Nephron progenitor cell (in vitro differentiated cells): ENCODE measurements at regions not wholly inside any gene's neighbourhood (a gene's known extent, or its start where the extent isn't known, plus 50 kb on each side); places are given as distances from the start of the nearest gene placed in this dataset.

Source experiments
- DNase-seq: peaks from one replicate; pipeline ENCODE4 v3.0.0; 2021
- H3K27ac Mint-ChIP-seq: 2 replicates; pipeline ENCODE4 v1.8.0; 2021; ENCODE audit warnings: mild to moderate bottlenecking, moderate library complexity, mixed read lengths
- H3K27me3 Mint-ChIP-seq: 2 replicates; pipeline ENCODE4 v1.8.0; 2021; ENCODE audit warnings: mild to moderate bottlenecking, low read depth, mixed read lengths; ENCODE audit not compliant: poor library complexity
- H3K36me3 Mint-ChIP-seq: 2 replicates; pipeline ENCODE4 v1.8.0; 2021; ENCODE audit warnings: low read depth, mixed read lengths
- H3K4me1 Mint-ChIP-seq: 2 replicates; pipeline ENCODE4 v1.8.0; 2021; ENCODE audit warnings: mixed read lengths
- H3K4me3 Mint-ChIP-seq: 2 replicates; pipeline ENCODE4 v1.8.0; 2021; ENCODE audit warnings: mild to moderate bottlenecking, moderate library complexity, mixed read lengths
- H3K9me3 Mint-ChIP-seq: 2 replicates; pipeline ENCODE4 v1.8.0; 2021; ENCODE audit warnings: mild to moderate bottlenecking, moderate library complexity, mixed read lengths
- CTCF ChIP-seq: fragments of 200-600 bp; sonication (generic); IDR thresholded peaks from 2 replicates; pipeline ENCODE4 v1.5.0; 2021; ENCODE audit warnings: antibody characterized with exemption

DNA sequence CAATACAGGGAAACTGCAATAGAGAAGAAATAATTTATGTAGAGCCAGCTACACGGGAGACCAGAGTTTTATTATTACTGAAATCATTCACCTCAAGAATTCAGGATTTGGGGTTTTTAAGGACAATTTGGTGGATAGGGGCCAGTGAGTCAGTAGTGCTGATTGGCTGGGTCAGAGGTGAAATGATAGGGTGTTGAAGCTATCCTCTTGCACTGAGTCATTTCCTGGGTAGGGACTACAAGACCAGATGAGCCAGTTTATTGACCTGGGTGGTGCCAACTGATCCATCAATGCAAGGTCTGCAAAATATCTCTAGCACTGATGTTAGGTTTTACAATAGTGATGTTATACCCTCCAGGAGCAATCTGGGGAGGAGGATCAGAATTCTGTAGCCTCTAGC lies 486.3 kb downstream of the LRIG3 start:
- Mint-ChIP-seq H3K36me3 (no peaks in the 10 kb centered on the region), H3K27ac (no peak overlapping the region), H3K4me3 (no peak overlapping the region), H3K4me1 (no peaks in the 10 kb centered on the region), H3K9me3 (peaks cover 4% of the 10 kb centered on the region), H3K27me3 (no peaks in the 10 kb centered on the region)
- DNase-seq: no peak
- no peak for TF ChIP-seq CTCF

DNA sequence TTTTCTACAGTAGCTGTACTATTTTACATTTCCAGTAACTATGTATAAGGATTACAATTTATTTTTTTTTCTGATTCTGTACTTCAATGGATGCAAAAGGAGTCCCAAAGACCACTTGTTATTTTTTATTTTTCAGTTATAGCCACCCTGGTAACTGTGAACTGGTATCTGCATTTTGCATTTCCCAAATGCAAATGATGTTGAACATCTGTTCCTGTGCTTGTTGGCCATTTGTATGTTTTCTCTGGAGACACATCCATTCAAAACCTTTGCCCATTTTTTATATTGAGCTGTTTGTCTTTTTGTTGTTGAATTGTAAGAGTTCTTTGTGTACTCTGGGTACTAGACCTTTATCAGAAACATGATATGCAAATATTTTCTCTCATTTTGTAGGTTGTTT lies 485.6 kb downstream of the LRIG3 start:
- Mint-ChIP-seq H3K27ac (no peak overlapping the region), H3K36me3 (no peaks in the 10 kb centered on the region), H3K27me3 (no peaks in the 10 kb centered on the region), H3K4me3 (no peak overlapping the region), H3K9me3 (peaks cover 4% of the 10 kb centered on the region), H3K4me1 (no peaks in the 10 kb centered on the region)
- no peak for DNase-seq
- no peak for TF ChIP-seq CTCF

DNA sequence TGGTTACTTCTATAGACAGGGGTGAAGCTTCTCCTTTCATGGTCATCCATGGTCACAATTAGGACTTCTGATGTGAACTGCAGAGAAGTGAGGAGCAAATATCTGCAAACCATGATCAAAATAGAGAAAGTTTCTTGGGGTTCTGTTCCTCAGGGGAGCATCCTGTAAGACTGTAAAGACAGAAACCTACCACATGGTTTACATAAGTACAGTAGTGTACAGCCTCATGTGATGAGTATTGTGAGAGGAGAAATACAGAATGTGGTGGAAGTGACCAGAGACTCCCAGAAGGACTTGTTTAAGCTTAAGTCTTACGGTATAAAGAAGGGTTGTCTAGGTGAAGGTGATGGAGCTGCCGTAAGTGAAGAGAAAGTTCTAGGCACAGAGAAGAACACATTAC lies 484.7 kb downstream of the LRIG3 start:
- H3K9me3 Mint-ChIP-seq: peaks cover 4% of the 10 kb centered on the region
- DNase-seq: no peak
- H3K4me1 Mint-ChIP-seq: no peaks in the 10 kb centered on the region
- H3K36me3 Mint-ChIP-seq: no peaks in the 10 kb centered on the region
- TF ChIP-seq CTCF: no peak
- H3K27me3 Mint-ChIP-seq: no peaks in the 10 kb centered on the region
- peak overlapping the region; percentile 15 for H3K27ac Mint-ChIP-seq
- no peak overlapping the region for H3K4me3 Mint-ChIP-seq

DNA sequence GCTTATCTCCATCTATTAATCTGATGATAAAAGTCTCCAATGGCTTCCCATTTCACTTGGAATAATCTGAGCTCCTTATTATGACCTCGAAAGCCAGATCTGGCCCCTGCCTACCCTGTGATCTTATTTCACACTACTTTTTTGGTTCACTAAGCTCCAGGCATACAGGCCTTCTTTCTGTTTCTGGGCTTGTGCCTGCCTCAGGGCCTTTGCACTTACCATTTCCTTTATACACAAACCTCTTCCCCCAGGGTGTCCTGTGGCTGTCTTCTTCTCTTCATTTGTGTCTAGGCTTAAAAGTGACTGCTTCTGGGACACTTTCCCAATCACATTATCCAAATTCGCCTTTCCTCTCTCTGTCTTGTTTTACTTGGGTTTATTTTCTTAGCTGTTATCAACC lies 478.8 kb downstream of the LRIG3 start:
- DNase-seq: no peak
- H3K27ac Mint-ChIP-seq: no peak overlapping the region
- no peak for TF ChIP-seq CTCF
- H3K27me3 Mint-ChIP-seq: no peaks in the 10 kb centered on the region
- no peaks in the 10 kb centered on the region for H3K4me1 Mint-ChIP-seq
- no peak overlapping the region for H3K4me3 Mint-ChIP-seq
- H3K36me3 Mint-ChIP-seq: no peaks in the 10 kb centered on the region
- no peaks in the 10 kb centered on the region for H3K9me3 Mint-ChIP-seq

GRCh38 chr12:58443273-58443980 lies 476.9 kb downstream of the LRIG3 start:
- peak; percentile 30 for TF ChIP-seq CTCF
- H3K27ac Mint-ChIP-seq: no peak overlapping the region
- no peaks in the 10 kb centered on the region for H3K36me3 Mint-ChIP-seq
- no peak for DNase-seq
- no peak overlapping the region for H3K4me3 Mint-ChIP-seq
- H3K27me3 Mint-ChIP-seq: no peaks in the 10 kb centered on the region
- no peaks in the 10 kb centered on the region for H3K9me3 Mint-ChIP-seq
- no peaks in the 10 kb centered on the region for H3K4me1 Mint-ChIP-seq

GRCh38 chr12:58443981-58444371 lies 476.3 kb downstream of the LRIG3 start:
- Mint-ChIP-seq H3K4me3 (no peak overlapping the region), H3K9me3 (no peaks in the 10 kb centered on the region), H3K27me3 (no peaks in the 10 kb centered on the region), H3K36me3 (no peaks in the 10 kb centered on the region), H3K4me1 (no peaks in the 10 kb centered on the region), H3K27ac (no peak overlapping the region)
- DNase-seq: no peak
- no peak for TF ChIP-seq CTCF
